Mucosa of descending colon (tissue), 3 donors: ENCODE measurements at regions not wholly inside any gene's neighbourhood (a gene's known extent, or its start where the extent isn't known, plus 50 kb on each side); places are given as distances from the start of the nearest gene placed in this dataset.

Experiments
- ATAC-seq: fragments of 200-7000 bp; cut with Tn5 transposase; one replicate; pipeline ENCODE4 v1.9.1; 2020; ENCODE audit warnings: mild to moderate bottlenecking, moderate library complexity
- DNase-seq, 3 donors: peaks; one replicate each; pipeline ENCODE4 v3.0.0-alpha.2; 2020
- H3K36me3 ChIP-seq: fragments of 200-600 bp; one replicate; pipeline ENCODE4 v1.8.0; 2021; ENCODE audit warnings: low read depth, mild to moderate bottlenecking
- H3K4me1 ChIP-seq: fragments of 200-600 bp; one replicate; pipeline ENCODE4 v1.8.0; 2021; ENCODE audit warnings: low read depth, mild to moderate bottlenecking
- H3K4me3 ChIP-seq: fragments of 200-600 bp; one replicate; pipeline ENCODE4 v1.8.0; 2021; ENCODE audit warnings: mild to moderate bottlenecking
- H3K9me3 ChIP-seq: fragments of 200-600 bp; one replicate; pipeline ENCODE4 v1.8.0; 2021; ENCODE audit warnings: mild to moderate bottlenecking
- intact Hi-C, 2 donors: fragments of 100-400 bp; cut with DNase I in 1 of 2; cut with micrococcal nuclease in 1 of 2; formaldehyde crosslinking; loops; one replicate each; pipeline versions ENCODE4 v1.11.0 to v1.11.1; 2022; cut with DNase I, micrococcal nuclease
- TF ChIP-seq, protein P1 (sequence below): fragments of 200-600 bp; IDR thresholded peaks from one replicate; pipeline ENCODE4 v1.8.0; 2022; ENCODE audit warnings: antibody characterized with exemption, mild to moderate bottlenecking
- donor health status: DM: no; HTN: no; CAD: no; lungs with moderate emphysema.
- donor health status: DM: no; HTN: no; CAD: no.
- donor health status: DM: no; HTN: yes; CAD: no.

DNA sequence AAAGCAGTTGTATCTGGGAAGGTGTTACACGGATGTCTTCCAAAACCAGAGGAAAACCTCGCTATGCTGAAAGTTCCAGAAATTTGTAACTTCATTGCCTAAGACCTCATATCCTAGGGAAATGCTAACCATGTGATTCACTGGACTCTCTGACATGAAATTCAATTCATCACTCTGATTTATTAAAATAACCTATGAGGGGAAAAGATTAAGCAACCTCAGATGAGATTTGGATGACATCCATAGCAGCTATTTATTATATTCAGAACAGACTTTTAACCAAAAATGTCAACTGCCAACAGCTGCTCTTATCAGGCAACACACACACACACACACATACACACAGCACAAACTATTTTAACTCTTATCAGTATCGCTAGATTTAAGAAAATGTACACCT lies 1006.4 kb upstream of the CTNND2 start:
- Histone ChIP-seq H3K9me3 (peaks cover 17% of the 10 kb centered on the region), H3K4me3 (no peak overlapping the region), H3K4me1 (no peaks in the 10 kb centered on the region), H3K36me3 (no peaks in the 10 kb centered on the region)
- ATAC-seq: no peak
- intact Hi-C loops: no loop called here
- DNase-seq: no peak
- TF ChIP-seq, protein P1, sequence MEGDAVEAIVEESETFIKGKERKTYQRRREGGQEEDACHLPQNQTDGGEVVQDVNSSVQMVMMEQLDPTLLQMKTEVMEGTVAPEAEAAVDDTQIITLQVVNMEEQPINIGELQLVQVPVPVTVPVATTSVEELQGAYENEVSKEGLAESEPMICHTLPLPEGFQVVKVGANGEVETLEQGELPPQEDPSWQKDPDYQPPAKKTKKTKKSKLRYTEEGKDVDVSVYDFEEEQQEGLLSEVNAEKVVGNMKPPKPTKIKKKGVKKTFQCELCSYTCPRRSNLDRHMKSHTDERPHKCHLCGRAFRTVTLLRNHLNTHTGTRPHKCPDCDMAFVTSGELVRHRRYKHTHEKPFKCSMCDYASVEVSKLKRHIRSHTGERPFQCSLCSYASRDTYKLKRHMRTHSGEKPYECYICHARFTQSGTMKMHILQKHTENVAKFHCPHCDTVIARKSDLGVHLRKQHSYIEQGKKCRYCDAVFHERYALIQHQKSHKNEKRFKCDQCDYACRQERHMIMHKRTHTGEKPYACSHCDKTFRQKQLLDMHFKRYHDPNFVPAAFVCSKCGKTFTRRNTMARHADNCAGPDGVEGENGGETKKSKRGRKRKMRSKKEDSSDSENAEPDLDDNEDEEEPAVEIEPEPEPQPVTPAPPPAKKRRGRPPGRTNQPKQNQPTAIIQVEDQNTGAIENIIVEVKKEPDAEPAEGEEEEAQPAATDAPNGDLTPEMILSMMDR: no peak

DNA sequence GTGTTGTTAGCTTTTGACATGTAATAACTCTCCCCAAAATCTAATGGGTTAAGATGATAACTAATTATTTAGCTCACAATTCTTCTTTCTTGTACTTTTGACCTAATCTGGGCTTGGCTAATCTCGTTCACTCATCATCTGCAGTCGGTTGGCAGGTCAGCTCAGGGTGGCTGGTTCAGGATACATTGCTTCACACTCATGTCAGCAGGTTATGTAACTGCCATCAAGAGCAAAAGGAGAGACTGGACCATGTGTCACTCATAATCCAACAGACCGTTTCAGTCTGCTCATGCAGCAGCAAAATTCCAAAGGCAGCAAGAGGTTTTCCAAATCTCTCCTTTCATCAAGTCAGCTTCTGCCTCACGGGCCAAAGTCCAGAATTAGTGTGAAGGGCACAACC lies 998.4 kb upstream of the CTNND2 start:
- no peaks in the 10 kb centered on the region for H3K4me1 ChIP-seq
- DNase-seq (no peak), ATAC-seq (no peak)
- no peaks in the 10 kb centered on the region for H3K36me3 ChIP-seq
- peaks cover 38% of the 10 kb centered on the region for H3K9me3 ChIP-seq
- intact Hi-C loops: no loop called here
- TF ChIP-seq, protein P1: no peak
- no peak overlapping the region for H3K4me3 ChIP-seq

DNA sequence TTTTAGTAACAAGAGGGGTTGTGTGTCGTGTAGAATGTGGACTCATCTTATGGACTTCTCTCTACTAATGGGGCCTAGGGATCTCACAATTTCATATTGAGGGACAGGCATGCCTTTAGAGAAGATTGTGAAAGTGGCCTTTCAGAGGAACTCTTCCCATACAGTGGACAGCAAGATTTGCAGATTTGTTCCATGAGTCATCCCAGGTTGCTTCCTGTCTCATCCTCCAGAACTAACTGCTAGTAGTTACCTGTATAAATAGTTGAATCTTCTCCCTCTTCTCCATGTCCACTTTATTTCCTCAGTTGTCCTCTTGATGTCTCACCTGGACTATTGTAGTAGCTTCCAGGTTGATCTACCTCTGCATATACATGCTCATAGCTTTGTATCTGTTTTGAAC lies 997.5 kb upstream of the CTNND2 start:
- DNase-seq (no peak), ATAC-seq (no peak)
- Histone ChIP-seq H3K36me3 (no peaks in the 10 kb centered on the region), H3K4me1 (no peaks in the 10 kb centered on the region), H3K9me3 (peaks cover 39% of the 10 kb centered on the region), H3K4me3 (no peak overlapping the region)
- TF ChIP-seq, protein P1: no peak
- intact Hi-C loops: no loop called here

DNA sequence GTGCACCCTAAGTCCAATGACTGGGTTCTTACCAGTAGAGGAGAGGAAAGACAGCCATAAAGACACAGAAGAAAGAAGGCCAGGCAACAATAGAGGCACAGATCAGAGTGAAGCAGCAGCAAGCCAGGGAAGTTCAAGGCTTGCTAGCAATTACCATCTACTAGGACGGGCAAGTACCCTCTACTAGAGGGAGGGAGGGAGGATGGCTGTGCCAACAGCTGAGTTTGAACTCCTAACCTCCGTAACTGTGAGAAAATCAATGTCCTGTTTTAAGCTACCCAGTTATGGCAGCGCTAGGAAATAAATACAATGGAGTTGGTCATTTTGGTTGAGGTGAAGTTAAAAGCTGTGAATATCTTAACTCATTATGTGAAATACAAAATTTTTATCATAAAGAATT lies 991.8 kb upstream of the CTNND2 start:
- Histone ChIP-seq H3K36me3 (no peaks in the 10 kb centered on the region), H3K9me3 (peaks cover 32% of the 10 kb centered on the region), H3K4me3 (no peak overlapping the region), H3K4me1 (no peaks in the 10 kb centered on the region)
- TF ChIP-seq, protein P1: no peak
- no peak for ATAC-seq
- DNase-seq: no peak
- intact Hi-C loops: no loop called here

DNA sequence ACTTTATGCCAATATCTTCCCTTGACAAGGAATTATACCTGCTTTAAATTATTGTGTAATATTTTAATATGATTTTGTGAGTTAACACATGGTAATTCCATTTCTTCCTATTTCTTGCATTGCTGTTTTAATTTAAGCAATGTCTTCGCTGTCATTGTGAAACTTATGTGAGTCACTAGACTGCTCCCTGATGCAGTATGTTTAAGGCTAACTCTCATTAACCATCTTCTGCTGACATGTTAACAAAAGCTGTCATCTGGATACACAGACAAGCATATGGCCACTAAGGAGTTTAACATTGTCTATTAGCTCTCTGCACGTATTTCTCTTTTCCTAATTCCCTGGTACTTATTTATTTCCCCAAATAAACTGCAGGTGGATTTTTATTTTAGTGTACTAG lies 980.8 kb upstream of the CTNND2 start:
- no peak overlapping the region for H3K4me3 ChIP-seq
- intact Hi-C loops: no loop called here
- no peaks in the 10 kb centered on the region for H3K36me3 ChIP-seq
- no peak for ATAC-seq
- TF ChIP-seq, protein P1: no peak
- peaks cover 22% of the 10 kb centered on the region for H3K9me3 ChIP-seq
- H3K4me1 ChIP-seq: no peaks in the 10 kb centered on the region
- DNase-seq: no peak

DNA sequence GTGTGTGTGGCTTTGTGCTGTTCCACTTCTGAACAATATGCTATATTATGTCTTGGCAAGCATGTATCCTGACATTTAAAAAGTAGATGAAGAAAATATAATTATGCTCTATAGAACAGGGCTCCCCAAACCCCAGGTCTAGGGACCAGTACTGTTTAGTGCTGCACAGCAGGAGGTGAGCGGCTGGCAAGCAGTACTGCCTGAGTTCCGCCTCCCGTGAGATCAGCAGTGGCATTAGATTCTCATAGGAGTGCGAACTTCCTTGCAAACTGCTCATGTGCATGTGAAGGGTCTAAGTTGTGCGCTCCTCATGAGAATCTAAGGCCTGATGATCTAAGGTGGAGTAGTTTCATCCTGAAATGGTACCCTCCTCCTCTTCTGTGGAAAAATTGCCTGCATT lies 979.1 kb upstream of the CTNND2 start:
- no peak for ATAC-seq
- intact Hi-C loops: no loop called here
- Histone ChIP-seq H3K4me1 (no peaks in the 10 kb centered on the region), H3K9me3 (peaks cover 16% of the 10 kb centered on the region), H3K4me3 (no peak overlapping the region), H3K36me3 (no peaks in the 10 kb centered on the region)
- TF ChIP-seq, protein P1: no peak
- no peak for DNase-seq
